Liver (tissue), 7 donors: ENCODE measurements at regions not wholly inside any gene's neighbourhood (a gene's known extent, or its start where the extent isn't known, plus 50 kb on each side); places are given as distances from the start of the nearest gene placed in this dataset.

Source experiments
- DNase-seq: peaks from one replicate; pipeline ENCODE4 v3.0.0-alpha.2; 2017; ENCODE audit warnings: low spot score
- H3K27ac ChIP-seq, 2 donors: one replicate each; pipeline ENCODE4 v1.7.0; 2013; ENCODE audit warnings: inconsistent platforms in 2 of 2, low read length in 2 of 2, control low read depth in 1 of 2, low read depth in 1 of 2, mild to moderate bottlenecking in 1 of 2
- H3K27me3 ChIP-seq, 4 donors: one replicate each; pipeline versions ENCODE4 v1.6.1 to v1.7.0; 2013; ENCODE audit warnings: low read length in 3 of 4, inconsistent platforms in 1 of 4, mild to moderate bottlenecking in 1 of 4, moderate library complexity in 1 of 4; ENCODE audit not compliant: control insufficient read depth in 4 of 4, insufficient read depth in 4 of 4
- H3K36me3 ChIP-seq, 4 donors: one replicate each; pipeline versions ENCODE4 v1.6.1 to v1.7.0; 2013; ENCODE audit warnings: low read length in 3 of 4, mild to moderate bottlenecking in 3 of 4, low read depth in 1 of 4, moderate library complexity in 1 of 4; ENCODE audit not compliant: control insufficient read depth in 4 of 4, insufficient read depth in 3 of 4
- H3K4me1 ChIP-seq, 4 donors: one replicate each; pipeline versions ENCODE4 v1.6.1 to v1.7.0; 2013; ENCODE audit warnings: low read length in 3 of 4, mild to moderate bottlenecking in 3 of 4, moderate library complexity in 1 of 4; ENCODE audit not compliant: control insufficient read depth in 4 of 4, insufficient read depth in 4 of 4
- H3K4me3 ChIP-seq, 3 donors: one replicate each; pipeline versions ENCODE4 v1.6.1 to v1.7.0; 2013; ENCODE audit warnings: low read length in 3 of 3, control low read depth in 1 of 3, low read depth in 1 of 3, mild to moderate bottlenecking in 1 of 3
- H3K9ac ChIP-seq, 2 donors: one replicate each; pipeline ENCODE4 v1.7.0; 2013; ENCODE audit warnings: low read length in 2 of 2, mild to moderate bottlenecking in 2 of 2, moderate library complexity in 2 of 2, control low read depth in 1 of 2, low read depth in 1 of 2
- H3K9me3 ChIP-seq, 4 donors: one replicate each; pipeline versions ENCODE4 v1.6.1 to v1.7.0; 2013; ENCODE audit warnings: low read length in 3 of 4; ENCODE audit not compliant: control insufficient read depth in 4 of 4
- ATF3 ChIP-seq: IDR thresholded peaks from 2 replicates; pipeline ENCODE4 v1.6.1; 2016; ENCODE audit warnings: antibody characterized with exemption
- EGR1 ChIP-seq, 2 donors: IDR thresholded peaks; 2 replicates each; pipeline ENCODE4 v1.6.1; 2016 to 2018; ENCODE audit warnings: antibody characterized with exemption in 2 of 2, low read depth in 2 of 2
- FOXA2 ChIP-seq: IDR thresholded peaks from 2 replicates; pipeline ENCODE4 v1.6.1; 2016; ENCODE audit warnings: antibody characterized with exemption
- GABPA ChIP-seq, 2 donors: IDR thresholded peaks in 1 of 2; conservative IDR thresholded peaks in 1 of 2; 2 replicates each; pipeline ENCODE4 v1.6.1; 2016; ENCODE audit warnings: antibody characterized with exemption in 2 of 2, mild to moderate bottlenecking in 1 of 2, moderate library complexity in 1 of 2
- HNF4A ChIP-seq, 2 donors: conservative IDR thresholded peaks; 2 replicates each; pipeline ENCODE4 v1.6.1; 2016; ENCODE audit warnings: antibody characterized with exemption in 2 of 2, mild to moderate bottlenecking in 2 of 2
- HNF4G ChIP-seq: IDR thresholded peaks from 2 replicates; pipeline ENCODE4 v1.6.1; 2016; ENCODE audit warnings: antibody characterized with exemption
- JUND ChIP-seq, 2 donors: IDR thresholded peaks; 2 replicates each; pipeline ENCODE4 v1.6.1; 2016; ENCODE audit warnings: antibody characterized with exemption in 2 of 2
- MAX ChIP-seq: IDR thresholded peaks from 2 replicates; pipeline ENCODE4 v1.6.1; 2016; ENCODE audit warnings: antibody characterized with exemption
- RAD21 ChIP-seq, 2 donors: IDR thresholded peaks; 2 replicates each; pipeline ENCODE4 v1.6.1; 2016; ENCODE audit warnings: antibody characterized with exemption in 2 of 2, mild to moderate bottlenecking in 2 of 2
- REST ChIP-seq: IDR thresholded peaks from 2 replicates; pipeline ENCODE4 v1.6.1; 2016; ENCODE audit warnings: antibody characterized with exemption, mild to moderate bottlenecking
- RXRA ChIP-seq, 2 donors: IDR thresholded peaks; 2 replicates each; pipeline ENCODE4 v1.6.1; 2017 to 2018; ENCODE audit warnings: antibody characterized with exemption in 2 of 2, mild to moderate bottlenecking in 1 of 2
- SP1 ChIP-seq: IDR thresholded peaks from 2 replicates; pipeline ENCODE4 v1.6.1; 2018; ENCODE audit warnings: antibody characterized with exemption, mild to moderate bottlenecking
- TAF1 ChIP-seq: conservative IDR thresholded peaks from 2 replicates; pipeline ENCODE4 v1.6.1; 2016; ENCODE audit warnings: antibody characterized with exemption, mild to moderate bottlenecking
- YY1 ChIP-seq: IDR thresholded peaks from 2 replicates; pipeline ENCODE4 v1.6.1; 2016; ENCODE audit warnings: antibody characterized with exemption, mild to moderate bottlenecking
- ZBTB33 ChIP-seq: IDR thresholded peaks from 2 replicates; pipeline ENCODE4 v1.6.1; 2016; ENCODE audit warnings: antibody characterized with exemption
- WGBS: extraction: QIAGEN DNeasy Blood & Tissue Kit; methylation state at CpG from one replicate; pipeline ENCODE4 v1.1.7; 2013; 5-methylcytosine and 5-hydroxymethylcytosine counted together
- donor health status: healthy.
- donor health status: healthy.
- donor health status: healthy.
- donor health status: healthy.

- no peaks in the 10 kb centered on the region for H3K36me3 ChIP-seq
- no peaks in the 10 kb centered on the region for H3K27me3 ChIP-seq
- no peaks in the 10 kb centered on the region for H3K4me1 ChIP-seq
- H3K4me3 ChIP-seq: no peak overlapping the region
- H3K9me3 ChIP-seq: no peaks in the 10 kb centered on the region
- no peak overlapping the region for H3K27ac ChIP-seq
- TF ChIP-seq HNF4A (conservative IDR thresholded peaks at IDR 0.05): no peak
- TF ChIP-seq EGR1 (IDR thresholded peaks at IDR 0.05; ENCODE audit: low read depth in 2 of 2): no peak
- no peak for TF ChIP-seq FOXA2
- TF ChIP-seq SP1: no peak
- TF ChIP-seq MAX: no peak
- no peak for TF ChIP-seq ATF3
- TF ChIP-seq HNF4G: no peak
- no peak for TF ChIP-seq REST
- no peak for TF ChIP-seq YY1
- TF ChIP-seq RAD21 (IDR thresholded peaks at IDR 0.05): no peak
- TF ChIP-seq ZBTB33: no peak
- TF ChIP-seq RXRA (IDR thresholded peaks at IDR 0.05): no peak
- TF ChIP-seq GABPA (IDR thresholded peaks at IDR 0.05 in 1 of 2, conservative IDR thresholded peaks at IDR 0.05 in 1 of 2): no peak
- 82% methylated on average over 11 of the region's 11 CpGs for WGBS
- no peak for DNase-seq
- no peak overlapping the region for H3K9ac ChIP-seq
Observed at GRCh38 chr13:111436446-111436845, 116.0 kb downstream of the TEX29 start.

- no peaks in the 10 kb centered on the region for H3K4me1 ChIP-seq
- H3K9ac ChIP-seq: no peak overlapping the region
- H3K36me3 ChIP-seq: no peaks in the 10 kb centered on the region
- TF ChIP-seq RXRA (IDR thresholded peaks at IDR 0.05) (no peak), EGR1 (IDR thresholded peaks at IDR 0.05; ENCODE audit: low read depth in 2 of 2) (no peak), ZBTB33 (no peak), GABPA (IDR thresholded peaks at IDR 0.05 in 1 of 2, conservative IDR thresholded peaks at IDR 0.05 in 1 of 2) (no peak), SP1 (no peak), MAX (no peak), TAF1 (no peak), ATF3 (no peak), FOXA2 (no peak), JUND (IDR thresholded peaks at IDR 0.05) (no peak)
- WGBS: 87% methylated on average over 11 of the region's 11 CpGs
- no peak overlapping the region for H3K27ac ChIP-seq
- H3K4me3 ChIP-seq: no peak overlapping the region
- peaks cover 0 to 2% (median under 1%) of the 10 kb centered on the region in 4 donors for H3K9me3 ChIP-seq
- DNase-seq: no peak
- H3K27me3 ChIP-seq: no peaks in the 10 kb centered on the region
Observed at GRCh38 chr13:111437417-111437816, 117.0 kb downstream of the TEX29 start.
